Smooth muscle cell (in vitro differentiated cells): ENCODE measurements at regions not wholly inside any gene's neighbourhood (a gene's known extent, or its start where the extent isn't known, plus 50 kb on each side); places are given as distances from the start of the nearest gene placed in this dataset.
"Not testable (repeated sequence)": the region's sequence is repeated elsewhere in the genome, so short reads cannot be mapped to it uniquely, and the experiment has no call there.

Experiments
- DNase-seq: peaks from one replicate; lab custom pipeline; 2025; ENCODE audit not compliant: unreplicated experiment; lab: John Stamatoyannopoulos, UW
- H2AFZ ChIP-seq: fragments of 200-600 bp; sonication (generic); 2 replicates; pipeline ENCODE4 v1.6.0; 2016; ENCODE audit warnings: antibody characterized with exemption, low read depth, mild to moderate bottlenecking
- H3F3A ChIP-seq: fragments of 200-600 bp; sonication (generic); 2 replicates; pipeline ENCODE4 v1.6.0; 2017; ENCODE audit warnings: antibody characterized with exemption, low read depth
- H3K27ac ChIP-seq: fragments of 200-600 bp; sonication (generic); 2 replicates; pipeline ENCODE4 v1.5.1; 2016; ENCODE audit warnings: low read depth, mild to moderate bottlenecking
- H3K27me3 ChIP-seq: fragments of 200-600 bp; sonication (generic); 2 replicates; pipeline ENCODE4 v1.6.1; 2016; ENCODE audit warnings: low read depth, mild to moderate bottlenecking
- H3K36me3 ChIP-seq: fragments of 200-600 bp; sonication (generic); 2 replicates; pipeline ENCODE4 v1.5.1; 2016; ENCODE audit warnings: low read depth
- H3K4me1 ChIP-seq: fragments of 200-600 bp; sonication (generic); 2 replicates; pipeline ENCODE4 v1.5.1; 2016; ENCODE audit warnings: low read depth
- H3K4me2 ChIP-seq: fragments of 200-600 bp; sonication (generic); 2 replicates; pipeline ENCODE4 v1.6.0; 2016; ENCODE audit warnings: mild to moderate bottlenecking
- H3K4me3 ChIP-seq: fragments of 200-600 bp; sonication (generic); 2 replicates; pipeline ENCODE4 v1.5.1; 2016; ENCODE audit warnings: mild to moderate bottlenecking
- H3K79me2 ChIP-seq: fragments of 200-600 bp; sonication (generic); 2 replicates; pipeline ENCODE4 v1.6.0; 2016; ENCODE audit warnings: low read depth, mild to moderate bottlenecking
- H3K9ac ChIP-seq: fragments of 200-600 bp; sonication (generic); 2 replicates; pipeline ENCODE4 v1.6.0; 2016; ENCODE audit warnings: low read depth
- H3K9me3 ChIP-seq: fragments of 200-600 bp; sonication (generic); replicated peaks from 2 replicates; pipeline ENCODE4 v1.5.1; 2016; ENCODE audit warnings: low read depth
- H4K20me1 ChIP-seq: fragments of 200-600 bp; sonication (generic); 2 replicates; pipeline ENCODE4 v1.6.0; 2016; ENCODE audit warnings: low read depth
- CTCF ChIP-seq: fragments of 200-600 bp; sonication (generic); IDR thresholded peaks from 2 replicates; pipeline ENCODE4 v1.5.1; 2017; ENCODE audit warnings: borderline replicate concordance, mild to moderate bottlenecking, antibody characterized with exemption; ENCODE audit not compliant: insufficient read depth, poor library complexity, severe bottlenecking
- WGBS: methylation state at CpG from one replicate; pipeline ENCODE4 v1.1.7; 2016; ENCODE audit warnings: low lambda C conversion rate; 5-methylcytosine and 5-hydroxymethylcytosine counted together

- not testable (repeated sequence) for H3K4me3 ChIP-seq, DNase-seq, H3K36me3 ChIP-seq, H3K27ac ChIP-seq, H3F3A ChIP-seq, H3K4me2 ChIP-seq, H2AFZ ChIP-seq, H3K9ac ChIP-seq, H3K9me3 ChIP-seq, H3K79me2 ChIP-seq, H3K27me3 ChIP-seq, H3K4me1 ChIP-seq, H4K20me1 ChIP-seq
- WGBS = 75% methylated on average over 4 of the region's 4 CpGs
These were observed 135.1 kb downstream of the FOXD4L6 start for GRCh38 chr9:40993375-40993774.

- peak overlapping the region; percentile 58 for H2AFZ ChIP-seq
- H3K27ac ChIP-seq = peak overlapping the region; percentile 74
- H4K20me1 ChIP-seq, H3F3A ChIP-seq, H3K27me3 ChIP-seq, H3K9me3 ChIP-seq, H3K79me2 ChIP-seq, DNase-seq, H3K36me3 ChIP-seq, H3K4me1 ChIP-seq: not testable (repeated sequence)
- peak overlapping the region; percentile 89 for H3K4me2 ChIP-seq
- 51% methylated on average over 25 of the region's 25 CpGs for WGBS
- H3K4me3 ChIP-seq = peak overlapping the region; percentile 88
- peak overlapping the region; percentile 85 for H3K9ac ChIP-seq
These were observed 136.0 kb downstream of the FOXD4L6 start for GRCh38 chr9:40992472-40992821.

- 48% methylated on average over 54 of the region's 54 CpGs for WGBS
- H3K9me3 ChIP-seq, H3K79me2 ChIP-seq, H3K4me1 ChIP-seq, H3K36me3 ChIP-seq, DNase-seq, H3K27me3 ChIP-seq, H4K20me1 ChIP-seq, H3F3A ChIP-seq: not testable (repeated sequence)
- peak overlapping the region; percentile 97 for H2AFZ ChIP-seq
- peak overlapping the region; percentile 89 for H3K4me2 ChIP-seq
- H3K27ac ChIP-seq = peak overlapping the region; percentile 74
- H3K9ac ChIP-seq = peak overlapping the region; percentile 85
- peak; percentile 71 for TF ChIP-seq CTCF
- H3K4me3 ChIP-seq = peak overlapping the region; percentile 88
These were observed 136.6 kb downstream of the FOXD4L6 start for GRCh38 chr9:40991741-40992471.

- peak overlapping the region; percentile 97 for H2AFZ ChIP-seq
- not testable (repeated sequence) for H3K79me2 ChIP-seq, DNase-seq
These were observed 137.3 kb downstream of the FOXD4L6 start for GRCh38 chr9:40991100-40991740.

GRCh38 chr9:40986332-40986731, 142.1 kb downstream of the FOXD4L6 start:
- not testable (repeated sequence) for H3K27me3 ChIP-seq, H3K9me3 ChIP-seq, H2AFZ ChIP-seq, H3K27ac ChIP-seq, H4K20me1 ChIP-seq, H3K4me2 ChIP-seq, H3K9ac ChIP-seq, H3K79me2 ChIP-seq, DNase-seq, H3K36me3 ChIP-seq, H3K4me1 ChIP-seq, H3F3A ChIP-seq, H3K4me3 ChIP-seq
- WGBS = 68% methylated on average over 2 of the region's 2 CpGs

More at GRCh38 chr9:40991100-40991740, 137.3 kb downstream of the FOXD4L6 start:
- not testable (repeated sequence) for H4K20me1 ChIP-seq, H3K9me3 ChIP-seq, H3K36me3 ChIP-seq, H3K27me3 ChIP-seq, H3F3A ChIP-seq, H3K4me1 ChIP-seq
- Histone ChIP-seq H3K4me3 (peak overlapping the region; percentile 88), H3K27ac (peak overlapping the region; percentile 74), H3K4me2 (peak overlapping the region; percentile 89), H3K9ac (peak overlapping the region; percentile 85)
- 64% methylated on average over 20 of the region's 20 CpGs for WGBS

- not testable (repeated sequence) for H3K9me3 ChIP-seq, H3K4me2 ChIP-seq, H3K36me3 ChIP-seq, H4K20me1 ChIP-seq, H3K27ac ChIP-seq, H3K79me2 ChIP-seq, H3K27me3 ChIP-seq, H3F3A ChIP-seq, H3K4me3 ChIP-seq, H3K9ac ChIP-seq, H3K4me1 ChIP-seq, DNase-seq, H2AFZ ChIP-seq
- WGBS = 84% methylated on average over 17 of the region's 17 CpGs
These were observed 153.1 kb downstream of the FOXD4L6 start for GRCh38 chr9:40975351-40975750.

- H4K20me1 ChIP-seq, H3K27me3 ChIP-seq, H3K36me3 ChIP-seq, H3K4me1 ChIP-seq, H3K9ac ChIP-seq, H3K4me3 ChIP-seq, H3K79me2 ChIP-seq, H3K27ac ChIP-seq, H3K9me3 ChIP-seq, H2AFZ ChIP-seq, H3K4me2 ChIP-seq, DNase-seq, H3F3A ChIP-seq: not testable (repeated sequence)
- WGBS = 77% methylated on average over 10 of the region's 10 CpGs
These were observed 153.6 kb downstream of the FOXD4L6 start for GRCh38 chr9:40974912-40975311.

GRCh38 chr9:40971773-40972172, 156.7 kb downstream of the FOXD4L6 start:
- not testable (repeated sequence) for H3K4me3 ChIP-seq, H3K27ac ChIP-seq
- WGBS = 61% methylated on average over 3 of the region's 3 CpGs

More at GRCh38 chr9:40971773-40972172, 156.7 kb downstream of the FOXD4L6 start:
- not testable (repeated sequence) for H3K4me1 ChIP-seq, H3K9me3 ChIP-seq, H3K4me2 ChIP-seq, H4K20me1 ChIP-seq, H3F3A ChIP-seq, H3K27me3 ChIP-seq, H2AFZ ChIP-seq, H3K9ac ChIP-seq, DNase-seq, H3K36me3 ChIP-seq, H3K79me2 ChIP-seq
